ENCODE measurements at regions not wholly inside any gene's neighbourhood (a gene's known extent, or its start where the extent isn't known, plus 50 kb on each side); places are given as distances from the start of the nearest gene placed in this dataset.

- no peak overlapping the region for H3K27ac Mint-ChIP-seq
- peaks cover 2 to 7% of the 10 kb centered on the region in 2 experiments; a peak in 2 of 4 replicates for H3K4me1 Mint-ChIP-seq
- DNase-seq, result no peak
- Histone ChIP-seq H3T11ph (ENCODE audit: low read length) (no peak overlapping the region), H3K9ac (ENCODE audit: extremely low read depth, insufficient read length, low read length) (no peak overlapping the region), H3K4ac (ENCODE audit: low read depth, low read length) (no peak overlapping the region), H4K91ac (ENCODE audit: insufficient read length, low read depth, low read length) (no peak overlapping the region), H3K56ac (ENCODE audit: insufficient read length, low read depth, low read length) (no peak overlapping the region), H3K18ac (ENCODE audit: insufficient read length, low read depth, low read length) (no peak overlapping the region), H2BK20ac (ENCODE audit: low read depth, low read length, poor library complexity, severe bottlenecking) (no peak overlapping the region), H4K5ac (ENCODE audit: insufficient read length, low read depth, low read length) (no peak overlapping the region), H3K14ac (ENCODE audit: insufficient read depth, low read length) (no peak overlapping the region), H2AFZ (ENCODE audit: low read length) (no peak overlapping the region), H2BK12ac (ENCODE audit: insufficient read length, low read depth, low read length) (no peak overlapping the region), H2AK5ac (ENCODE audit: insufficient read length, low read length) (no peak overlapping the region), H3K79me2 (ENCODE audit: insufficient read depth, low read length) (no peaks in the 10 kb centered on the region), H3K23me2 (ENCODE audit: insufficient read length, low read depth, low read length, poor library complexity, severe bottlenecking) (no peaks in the 10 kb centered on the region), H3K27ac (ENCODE audit: insufficient read length, low read depth, low read length) (no peak overlapping the region), H4K8ac (replicated peaks; ENCODE audit: insufficient read length, low read depth, low read length) (no peak overlapping the region), H3K9me3 (ENCODE audit: control insufficient read depth, low read depth, low read length) (no peaks in the 10 kb centered on the region), H2BK120ac (ENCODE audit: low read depth, low read length, poor library complexity, severe bottlenecking) (no peak overlapping the region), H3K27me3 (ENCODE audit: insufficient read depth, low read length) (no peaks in the 10 kb centered on the region), H3K4me2 (ENCODE audit: insufficient read depth, insufficient read length, low read length) (no peak overlapping the region), H2BK5ac (ENCODE audit: insufficient read length, low read length) (no peak overlapping the region), H3K4me1 (ENCODE audit: insufficient read depth, low read length) (no peaks in the 10 kb centered on the region; the same call in 1 of the 2 replicates), H4K20me1 (ENCODE audit: control insufficient read depth, insufficient read depth, insufficient read length) (no peaks in the 10 kb centered on the region), H3K79me1 (ENCODE audit: insufficient read depth, low read depth, low read length, poor library complexity, severe bottlenecking) (no peaks in the 10 kb centered on the region), H2BK15ac (ENCODE audit: low read depth, low read length) (no peak overlapping the region), H3K23ac (ENCODE audit: insufficient read length, low read depth, low read length) (no peak overlapping the region)
- H3K36me3 Mint-ChIP-seq (ENCODE audit: insufficient read depth in 1 of 3, low read depth in 3 of 3), result no peaks in the 10 kb centered on the region; a peak in 1 of 7 replicates
- WGBS (ENCODE audit: extremely low coverage, insufficient read length, low lambda C conversion rate), result no CpG with 5 or more reads among the region's 2 CpGs
- no peak for TF ChIP-seq CTCF (conservative IDR thresholded peaks at IDR 0.05)
- peaks cover 0 to 2% of the 10 kb centered on the region in 2 experiments; a peak in 1 of 5 replicates for H3K9me3 Mint-ChIP-seq
- no peak overlapping the region for H3K4me3 Mint-ChIP-seq
- H3K27me3 Mint-ChIP-seq (ENCODE audit: low read depth), result no peaks in the 10 kb centered on the region
These were observed 409.4 kb upstream of the CTNND2 start for GRCh38 chr5:12313602-12314001.
